ENCODE measurements at regions not wholly inside any gene's neighbourhood (a gene's known extent, or its start where the extent isn't known, plus 50 kb on each side); places are given as distances from the start of the nearest gene placed in this dataset.

GRCh38 chr7:155943251-155943899 is 131.1 kb upstream of the SHH start:
- Histone ChIP-seq H3K4me2 (ENCODE audit: low read depth, low read length) (no peak overlapping the region), H2BK120ac (ENCODE audit: low read depth, low read length) (no peak overlapping the region), H2AK9ac (replicated peaks; ENCODE audit: low read depth, low read length, poor library complexity) (no peak overlapping the region), H3K18ac (ENCODE audit: low read depth, low read length) (no peak overlapping the region), H3K23ac (ENCODE audit: low read depth, low read length) (no peak overlapping the region), H3K27ac (ENCODE audit: insufficient read depth, low read length) (no peak overlapping the region), H3K79me1 (ENCODE audit: low read depth in 1 of 2, low read length in 2 of 2) (no peaks in the 10 kb centered on the region), H3K36me3 (ENCODE audit: control insufficient read depth, insufficient read depth, low read length) (no peaks in the 10 kb centered on the region), H3K4me1 (ENCODE audit: control insufficient read depth, insufficient read depth, low read length) (peaks cover 2% of the 10 kb centered on the region; the same call in 1 of the 2 replicates), H4K8ac (ENCODE audit: low read depth in 2 of 2, low read length in 2 of 2) (no peak overlapping the region), H3K9me3 (ENCODE audit: control insufficient read depth, insufficient read depth, low read length) (peaks cover 11% of the 10 kb centered on the region), H4K91ac (ENCODE audit: insufficient read depth, low read depth, low read length) (no peak overlapping the region), H2BK20ac (ENCODE audit: low read depth, low read length) (no peak overlapping the region), H3K9ac (ENCODE audit: low read depth, low read length) (no peak overlapping the region), H3K9me1 (ENCODE audit: insufficient read depth, low read length) (no peaks in the 10 kb centered on the region), H3K14ac (replicated peaks; ENCODE audit: low read depth, low read length) (no peak overlapping the region), H3K4ac (ENCODE audit: low read depth, low read length) (no peak overlapping the region), H3K27me3 (ENCODE audit: control insufficient read depth, insufficient read depth, low read length) (no peaks in the 10 kb centered on the region), H2BK15ac (ENCODE audit: low read depth, low read length) (no peak overlapping the region), H3K56ac (ENCODE audit: extremely low read depth, insufficient read depth, low read length) (no peak overlapping the region), H2BK5ac (ENCODE audit: low read depth, low read length, poor library complexity, severe bottlenecking) (no peak overlapping the region), H2AFZ (replicated peaks; ENCODE audit: low read length, poor library complexity) (no peak overlapping the region), H4K20me1 (ENCODE audit: insufficient read depth, low read length) (no peaks in the 10 kb centered on the region), H3K4me3 (ENCODE audit: insufficient read depth, low read depth, low read length) (no peak overlapping the region), H4K5ac (ENCODE audit: low read depth, low read length) (no peak overlapping the region), H2AK5ac (ENCODE audit: low read depth, low read length) (no peak overlapping the region)
- DNase-seq (no peak), ATAC-seq (ENCODE audit: low read depth) (no peak)
- intact Hi-C loops (cut with micrococcal nuclease) = no loop called here
- no TSS peak for BruUV-seq (replicated peaks)
- dilution Hi-C loops (cut with HindIII; ENCODE audit: low sequenced_read_pairs, unreplicated experiment) = no loop called here
- ChIA-PET POLR2A (ENCODE audit: unreplicated experiment) (no interaction called here), CTCF (no interaction called here)
- WGBS, 2 experiments (ENCODE audit: extremely low coverage in 2 of 2, insufficient read length in 1 of 2) = no CpG with 5 or more reads among the region's 6 CpGs
- no peak for TF ChIP-seq FOS (IDR thresholded peaks at IDR 0.05; ENCODE audit: low read depth, low read length)
- TF ChIP-seq MXI1 (IDR thresholded peaks at IDR 0.05; ENCODE audit: borderline replicate concordance, low read depth, low read length) = no peak
- no peak for TF ChIP-seq BHLHE40 (IDR thresholded peaks at IDR 0.05; ENCODE audit: low read depth, low read length)
- no peak for TF ChIP-seq MAFK (IDR thresholded peaks at IDR 0.05; ENCODE audit: low read depth, low read length)
- TF ChIP-seq, protein P1, sequence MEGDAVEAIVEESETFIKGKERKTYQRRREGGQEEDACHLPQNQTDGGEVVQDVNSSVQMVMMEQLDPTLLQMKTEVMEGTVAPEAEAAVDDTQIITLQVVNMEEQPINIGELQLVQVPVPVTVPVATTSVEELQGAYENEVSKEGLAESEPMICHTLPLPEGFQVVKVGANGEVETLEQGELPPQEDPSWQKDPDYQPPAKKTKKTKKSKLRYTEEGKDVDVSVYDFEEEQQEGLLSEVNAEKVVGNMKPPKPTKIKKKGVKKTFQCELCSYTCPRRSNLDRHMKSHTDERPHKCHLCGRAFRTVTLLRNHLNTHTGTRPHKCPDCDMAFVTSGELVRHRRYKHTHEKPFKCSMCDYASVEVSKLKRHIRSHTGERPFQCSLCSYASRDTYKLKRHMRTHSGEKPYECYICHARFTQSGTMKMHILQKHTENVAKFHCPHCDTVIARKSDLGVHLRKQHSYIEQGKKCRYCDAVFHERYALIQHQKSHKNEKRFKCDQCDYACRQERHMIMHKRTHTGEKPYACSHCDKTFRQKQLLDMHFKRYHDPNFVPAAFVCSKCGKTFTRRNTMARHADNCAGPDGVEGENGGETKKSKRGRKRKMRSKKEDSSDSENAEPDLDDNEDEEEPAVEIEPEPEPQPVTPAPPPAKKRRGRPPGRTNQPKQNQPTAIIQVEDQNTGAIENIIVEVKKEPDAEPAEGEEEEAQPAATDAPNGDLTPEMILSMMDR (conservative IDR thresholded peaks at IDR 0.05; ENCODE audit: low read depth, low read length) = no peak
- in situ Hi-C loops (cut with MboI; ENCODE audit: low sequenced_read_pairs) = no loop called here
